KMS-11 (cell line): ENCODE measurements at regions not wholly inside any gene's neighbourhood (a gene's known extent, or its start where the extent isn't known, plus 50 kb on each side); places are given as distances from the start of the nearest gene placed in this dataset.

Experiments
- H2AFZ ChIP-seq: fragments of 200-600 bp; sonication (generic); 2 replicates; pipeline ENCODE4 v1.6.1; 2016; ENCODE audit warnings: antibody characterized with exemption, mixed run types, low read depth
- H3K27ac ChIP-seq: fragments of 200-600 bp; sonication (generic); 2 replicates; pipeline ENCODE4 v1.6.1; 2016; ENCODE audit warnings: mild to moderate bottlenecking, mixed run types
- H3K27me3 ChIP-seq: fragments of 200-600 bp; sonication (generic); 2 replicates; pipeline ENCODE4 v1.6.1; 2017; ENCODE audit warnings: mild to moderate bottlenecking, low read depth, mixed run types, moderate library complexity; ENCODE audit not compliant: insufficient read depth
- H3K36me3 ChIP-seq: fragments of 200-600 bp; sonication (generic); 2 replicates; pipeline ENCODE4 v1.6.1; 2017; ENCODE audit warnings: mild to moderate bottlenecking, mixed run types; ENCODE audit not compliant: insufficient read depth
- H3K4me1 ChIP-seq: fragments of 200-600 bp; sonication (generic); 2 replicates; pipeline ENCODE4 v1.6.1; 2016; ENCODE audit warnings: mild to moderate bottlenecking, low read depth, mixed run types; ENCODE audit not compliant: poor library complexity, severe bottlenecking
- H3K4me2 ChIP-seq: fragments of 200-600 bp; sonication (generic); 2 replicates; pipeline ENCODE4 v1.7.0; 2016; ENCODE audit warnings: mild to moderate bottlenecking, mixed run types
- H3K4me3 ChIP-seq: fragments of 200-600 bp; sonication (generic); IDR thresholded peaks from 2 replicates; pipeline ENCODE4 v1.6.1; 2017; ENCODE audit warnings: low read depth, low read length, mixed read lengths; ENCODE audit not compliant: insufficient read depth
- H3K79me2 ChIP-seq: fragments of 200-600 bp; sonication (generic); 2 replicates; pipeline ENCODE4 v1.6.1; 2016; ENCODE audit warnings: low read depth, mixed run types; ENCODE audit not compliant: insufficient read depth
- H3K9ac ChIP-seq: fragments of 200-600 bp; sonication (generic); 2 replicates; pipeline ENCODE4 v1.6.1; 2016; ENCODE audit warnings: mild to moderate bottlenecking, mixed run types
- H4K20me1 ChIP-seq: fragments of 200-600 bp; sonication (generic); 2 replicates; pipeline ENCODE4 v1.6.1; 2016; ENCODE audit warnings: mild to moderate bottlenecking, mixed run types; ENCODE audit not compliant: insufficient read depth
- TF ChIP-seq, protein P1 (sequence below): fragments of 200-600 bp; sonication (generic); conservative IDR thresholded peaks from 2 replicates; pipeline ENCODE4 v1.6.1; 2017; ENCODE audit warnings: low read depth, mild to moderate bottlenecking, antibody characterized with exemption, low read length, moderate library complexity, mixed read lengths

DNA sequence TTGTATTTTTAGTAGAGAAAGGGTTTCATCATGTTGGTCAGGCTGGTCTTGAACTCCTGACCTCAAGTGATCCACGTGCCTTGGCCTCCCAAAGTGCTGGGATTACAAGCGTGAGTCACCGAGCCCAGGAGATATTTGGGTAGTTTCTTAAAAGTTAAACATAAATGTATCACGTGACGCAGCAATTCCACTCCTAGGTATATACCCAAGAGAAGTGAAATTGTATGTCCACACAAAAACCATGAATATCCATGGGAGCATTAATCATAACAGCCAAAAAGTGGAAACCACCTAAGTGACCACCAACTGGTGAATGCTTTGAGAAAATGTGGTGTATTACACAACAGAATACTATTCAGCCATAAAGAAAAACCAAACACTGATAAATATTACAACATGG is 164.8 kb downstream of the MRPL14 start:
- no peaks in the 10 kb centered on the region for H3K36me3 ChIP-seq
- H3K27me3 ChIP-seq, result no peaks in the 10 kb centered on the region
- no peak overlapping the region for H2AFZ ChIP-seq
- H3K4me3 ChIP-seq, result no peak overlapping the region
- H3K27ac ChIP-seq, result no peak overlapping the region
- H3K79me2 ChIP-seq, result no peaks in the 10 kb centered on the region
- no peak overlapping the region for H3K9ac ChIP-seq
- no peak overlapping the region for H3K4me2 ChIP-seq
- no peaks in the 10 kb centered on the region for H4K20me1 ChIP-seq
- no peaks in the 10 kb centered on the region for H3K4me1 ChIP-seq
- TF ChIP-seq, protein P1, sequence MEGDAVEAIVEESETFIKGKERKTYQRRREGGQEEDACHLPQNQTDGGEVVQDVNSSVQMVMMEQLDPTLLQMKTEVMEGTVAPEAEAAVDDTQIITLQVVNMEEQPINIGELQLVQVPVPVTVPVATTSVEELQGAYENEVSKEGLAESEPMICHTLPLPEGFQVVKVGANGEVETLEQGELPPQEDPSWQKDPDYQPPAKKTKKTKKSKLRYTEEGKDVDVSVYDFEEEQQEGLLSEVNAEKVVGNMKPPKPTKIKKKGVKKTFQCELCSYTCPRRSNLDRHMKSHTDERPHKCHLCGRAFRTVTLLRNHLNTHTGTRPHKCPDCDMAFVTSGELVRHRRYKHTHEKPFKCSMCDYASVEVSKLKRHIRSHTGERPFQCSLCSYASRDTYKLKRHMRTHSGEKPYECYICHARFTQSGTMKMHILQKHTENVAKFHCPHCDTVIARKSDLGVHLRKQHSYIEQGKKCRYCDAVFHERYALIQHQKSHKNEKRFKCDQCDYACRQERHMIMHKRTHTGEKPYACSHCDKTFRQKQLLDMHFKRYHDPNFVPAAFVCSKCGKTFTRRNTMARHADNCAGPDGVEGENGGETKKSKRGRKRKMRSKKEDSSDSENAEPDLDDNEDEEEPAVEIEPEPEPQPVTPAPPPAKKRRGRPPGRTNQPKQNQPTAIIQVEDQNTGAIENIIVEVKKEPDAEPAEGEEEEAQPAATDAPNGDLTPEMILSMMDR, result no peak

- no peak overlapping the region for H3K4me2 ChIP-seq
- H4K20me1 ChIP-seq, result no peaks in the 10 kb centered on the region
- H3K27me3 ChIP-seq, result no peaks in the 10 kb centered on the region
- H3K27ac ChIP-seq, result no peak overlapping the region
- H3K9ac ChIP-seq, result no peak overlapping the region
- TF ChIP-seq, protein P1, result no peak
- H3K4me1 ChIP-seq, result no peaks in the 10 kb centered on the region
- H3K4me3 ChIP-seq, result no peak overlapping the region
- H3K79me2 ChIP-seq, result no peaks in the 10 kb centered on the region
- no peak overlapping the region for H2AFZ ChIP-seq
- H3K36me3 ChIP-seq, result no peaks in the 10 kb centered on the region
Measured at GRCh38 chr6:43957273-43957672, 170.0 kb downstream of the MRPL14 start.

GRCh38 chr6:43956478-43956877 is 170.8 kb downstream of the MRPL14 start:
- TF ChIP-seq, protein P1, result no peak
- H2AFZ ChIP-seq, result no peak overlapping the region
- no peak overlapping the region for H3K9ac ChIP-seq
- H4K20me1 ChIP-seq, result no peaks in the 10 kb centered on the region
- H3K27me3 ChIP-seq, result no peaks in the 10 kb centered on the region
- H3K36me3 ChIP-seq, result no peaks in the 10 kb centered on the region
- H3K4me2 ChIP-seq, result no peak overlapping the region
- H3K79me2 ChIP-seq, result no peaks in the 10 kb centered on the region
- no peak overlapping the region for H3K4me3 ChIP-seq
- no peak overlapping the region for H3K27ac ChIP-seq
- no peaks in the 10 kb centered on the region for H3K4me1 ChIP-seq

- H3K9ac ChIP-seq, result no peak overlapping the region
Measured at GRCh38 chr6:43954311-43955131, 172.7 kb downstream of the MRPL14 start.

More at GRCh38 chr6:43954311-43955131, 172.7 kb downstream of the MRPL14 start:
- Histone ChIP-seq H3K4me1 (no peaks in the 10 kb centered on the region), H2AFZ (no peak overlapping the region), H3K4me3 (no peak overlapping the region), H3K27ac (no peak overlapping the region), H3K79me2 (no peaks in the 10 kb centered on the region), H3K27me3 (no peaks in the 10 kb centered on the region), H4K20me1 (no peaks in the 10 kb centered on the region), H3K4me2 (no peak overlapping the region), H3K36me3 (no peaks in the 10 kb centered on the region)
- TF ChIP-seq, protein P1, result no peak
